Ureter (tissue), 1 donor: ENCODE measurements at regions not wholly inside any gene's neighbourhood (a gene's known extent, or its start where the extent isn't known, plus 50 kb on each side); places are given as distances from the start of the nearest gene placed in this dataset.

Source experiments
- DNase-seq: peaks from one replicate; pipeline ENCODE4 v3.0.0-alpha.2; 2020; ENCODE audit warnings: low spot score
- donor health status: DM: yes; HTN: yes; CAD: no.

DNA sequence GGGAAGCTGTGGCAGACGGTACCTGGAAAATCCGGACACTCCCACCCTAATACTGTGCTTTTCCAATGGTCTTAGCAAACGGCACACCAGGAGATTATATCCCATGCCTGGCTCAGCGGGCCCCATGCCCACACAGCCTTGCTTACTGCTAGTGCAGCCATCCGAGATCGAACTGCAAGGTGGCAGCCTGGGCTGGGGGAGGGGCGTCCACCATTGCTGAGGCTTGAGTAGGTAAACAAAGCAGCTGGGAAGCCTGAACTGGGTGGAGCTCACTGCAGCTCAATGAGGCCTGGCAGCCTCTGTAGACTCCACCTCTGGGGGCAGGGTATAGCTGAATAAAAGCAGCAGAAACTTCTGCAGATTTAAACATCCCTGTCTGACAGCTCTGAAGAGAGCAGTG is 4396.8 kb upstream of the OR11H1 start:
- DNase-seq: peak; percentile 18
